ENCODE measurements at regions not wholly inside any gene's neighbourhood (a gene's known extent, or its start where the extent isn't known, plus 50 kb on each side); places are given as distances from the start of the nearest gene placed in this dataset.

DNA sequence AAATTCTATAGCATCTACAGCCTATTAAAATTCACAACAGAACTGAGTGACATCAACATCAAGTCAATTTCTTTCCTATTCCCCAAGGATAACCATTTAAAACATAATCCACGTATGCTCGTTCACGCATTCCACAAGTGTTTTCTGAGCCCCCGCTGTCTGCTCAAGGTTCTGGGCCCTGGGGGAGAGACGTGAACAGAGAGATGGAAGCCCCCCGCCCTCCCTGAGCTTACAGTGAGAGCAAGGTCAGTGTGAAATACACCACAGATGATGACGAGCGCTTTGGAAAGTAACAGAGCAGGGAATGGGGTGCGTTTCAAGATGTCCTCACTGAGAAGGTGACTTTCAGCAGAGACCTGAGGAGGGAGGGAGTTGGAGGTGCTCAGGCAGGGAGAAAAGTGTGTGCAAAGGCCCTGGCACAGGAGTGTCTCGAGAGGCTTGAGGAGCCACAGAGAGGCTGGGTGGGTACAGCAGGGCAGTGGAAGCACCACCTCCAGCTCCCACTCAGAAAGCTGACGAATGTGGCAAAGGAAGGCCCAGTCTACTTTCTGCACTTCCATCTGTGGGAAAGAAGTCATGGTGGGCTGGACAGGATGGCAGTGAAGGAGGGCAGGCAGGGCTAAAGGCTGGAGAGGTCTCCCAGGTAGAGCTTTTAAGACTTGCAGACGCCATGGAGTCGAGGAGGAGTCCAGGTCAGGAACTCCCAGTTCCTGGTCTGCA is 88.3 kb downstream of the DLL1 start:
- Histone ChIP-seq H3K9ac (replicated peaks in 1 of 4; ENCODE audit: extremely low read depth in 1 of 4, low read depth in 3 of 4, low read length in 3 of 4) (no peak overlapping the region), H2BK5ac (ENCODE audit: low read depth, low read length) (no peak overlapping the region), H3K14ac (ENCODE audit: insufficient read length) (no peak overlapping the region), H4K8ac (ENCODE audit: extremely low read depth, insufficient read depth, low read length) (no peak overlapping the region), H3K56ac (replicated peaks; ENCODE audit: insufficient read length, low read depth, low read length) (no peak overlapping the region), H3K9me3 (ENCODE audit: insufficient read depth in 2 of 2, low read depth in 1 of 2, low read length in 1 of 2) (peaks cover 0 to 6% of the 10 kb centered on the region in 2 experiments; a peak in 1 of 4 replicates), H3K4ac (replicated peaks; ENCODE audit: insufficient read length, low read depth, low read length) (no peak overlapping the region), H3K23me2 (ENCODE audit: low read depth, low read length) (no peaks in the 10 kb centered on the region; the same call in 1 of the 2 replicates), H2BK12ac (ENCODE audit: low read depth, low read length) (no peak overlapping the region), H2AFZ (ENCODE audit: low read length) (no peak overlapping the region), H3K27me3 (replicated peaks in 1 of 4; ENCODE audit: control insufficient read depth in 3 of 4, extremely low read depth in 1 of 4, insufficient read depth in 3 of 4, low read length in 3 of 4) (no peaks in the 10 kb centered on the region; a peak in 1 of 7 replicates), H2BK20ac (ENCODE audit: low read length) (no peak overlapping the region), H4K20me1 (replicated peaks in 1 of 2; ENCODE audit: control insufficient read depth in 1 of 2, insufficient read depth in 2 of 2, low read length in 2 of 2) (peaks cover 0 to 5% of the 10 kb centered on the region in 2 experiments), H3K36me3 (ENCODE audit: control insufficient read depth in 2 of 4, insufficient read depth in 4 of 4, low read length in 3 of 4) (no peaks in the 10 kb centered on the region), H2BK15ac (ENCODE audit: low read length) (no peak overlapping the region), H4K5ac (ENCODE audit: insufficient read length, low read depth, low read length) (no peak overlapping the region), H4K91ac (replicated peaks; ENCODE audit: insufficient read length, low read length) (no peak overlapping the region), H3K79me1 (ENCODE audit: low read depth, low read length) (no peaks in the 10 kb centered on the region; the same call in 1 of the 2 replicates), H3K4me2 (ENCODE audit: insufficient read depth in 1 of 2, low read depth in 2 of 2, low read length in 2 of 2) (no peak overlapping the region), H3K23ac (ENCODE audit: insufficient read length) (no peak overlapping the region), H3K79me2 (ENCODE audit: control insufficient read depth in 1 of 2, insufficient read depth in 2 of 2, low read length in 2 of 2) (no peaks in the 10 kb centered on the region), H2AK5ac (ENCODE audit: low read depth, low read length) (0 out of 2 replicates have a peak overlapping the region, but pooled peaks have one; percentile 39), H2BK120ac (replicated peaks; ENCODE audit: low read depth, low read length) (no peak overlapping the region), H3K4me1 (replicated peaks in 1 of 4; ENCODE audit: control insufficient read depth in 3 of 4, insufficient read depth in 4 of 4, low read length in 3 of 4) (no peaks in the 10 kb centered on the region), H3K18ac (ENCODE audit: extremely low read depth, low read length) (no peak overlapping the region), H3K27ac (ENCODE audit: low read depth, low read length) (no peak overlapping the region), H3K4me3 (ENCODE audit: extremely low read depth in 1 of 4, insufficient read depth in 2 of 4, low read depth in 3 of 4, low read length in 4 of 4) (no peak overlapping the region)
- peak in 1 of 2 experiments; percentile 24 for DNase-seq (ENCODE audit: low read depth in 1 of 2, low spot score in 2 of 2)
- no peak for FAIRE-seq
- 92% methylated on average over 13 of the region's 13 CpGs; no CpG with 5 or more reads in 1 of the 2 experiments for WGBS, 2 experiments (ENCODE audit: extremely low coverage in 1 of 2, insufficient coverage in 1 of 2, insufficient read length in 1 of 2, insufficient replicate concordance in 2 of 2, low coverage in 1 of 2, low lambda C conversion rate in 2 of 2, missing lambda C conversion rate in 1 of 2)
- POLR2A ChIA-PET (ENCODE audit: partially characterized antibody), result no interaction called here
- CTCF ChIA-PET (ENCODE audit: partially characterized antibody), result interaction anchor here (0.5 to 1.4 kb wide), 2 partner anchors 240 to 412 kb away, joined by 3 to 4 read pairs; no protein-coding TSS in a partner anchor
- no peak for TF ChIP-seq CBX5 (IDR thresholded peaks at IDR 0.05; ENCODE audit: low read depth, low read length)
- TF ChIP-seq KDM5A (IDR thresholded peaks at IDR 0.05; ENCODE audit: low read length), result no peak
- no peak for TF ChIP-seq SAP30 (IDR thresholded peaks at IDR 0.05; ENCODE audit: insufficient read depth, insufficient replicate concordance, low read length)

All from H1 (cell line).